Tibial nerve (tissue), 4 donors: ENCODE measurements at regions not wholly inside any gene's neighbourhood (a gene's known extent, or its start where the extent isn't known, plus 50 kb on each side); places are given as distances from the start of the nearest gene placed in this dataset.

ENCODE experiments used
- DNase-seq, 2 donors: peaks; one replicate each; pipeline ENCODE4 v3.0.0-alpha.2; 2019; ENCODE audit warnings: low spot score in 2 of 2
- H3K27ac ChIP-seq, 4 donors: fragments of 200-600 bp; sonication (generic) in 3 of 4; one replicate each; pipeline ENCODE4 v1.5.1; 2017 to 2019; ENCODE audit warnings: mild to moderate bottlenecking in 1 of 4
- H3K27me3 ChIP-seq, 2 donors: fragments of 200-600 bp; sonication (generic) in 1 of 2; one replicate each; pipeline versions ENCODE4 v1.5.1 to v1.6.0; 2017 to 2019
- H3K36me3 ChIP-seq, 3 donors: fragments of 200-600 bp; sonication (generic); one replicate each; pipeline ENCODE4 v1.5.1; 2018 to 2019
- H3K4me1 ChIP-seq, 4 donors: fragments of 200-600 bp; sonication (generic) in 3 of 4; one replicate each; pipeline ENCODE4 v1.5.1; 2017 to 2019
- H3K4me3 ChIP-seq, 4 donors: fragments of 200-600 bp; sonication (generic) in 3 of 4; one replicate each; pipeline ENCODE4 v1.5.1; 2017 to 2019; ENCODE audit warnings: mild to moderate bottlenecking in 1 of 4, moderate library complexity in 1 of 4
- H3K9me3 ChIP-seq, 4 donors: fragments of 200-600 bp; sonication (generic) in 3 of 4; one replicate each; pipeline ENCODE4 v1.5.1; 2017 to 2019
- CTCF ChIP-seq, 5 experiments: fragments of 200-600 bp in 3 of 5; fragments of 450-650 bp in 2 of 5; sonication (generic) in 3 of 5; IDR thresholded peaks; one replicate each; pipeline ENCODE4 v1.5.1; 2016 to 2019; ENCODE audit warnings: antibody characterized with exemption in 5 of 5, mild to moderate bottlenecking in 3 of 5, moderate library complexity in 2 of 5
- EP300 ChIP-seq, 2 donors: sonication (generic); formaldehyde crosslinking; IDR thresholded peaks; one replicate each; pipeline ENCODE4 v1.6.1; 2017; ENCODE audit warnings: antibody characterized with exemption in 2 of 2, mild to moderate bottlenecking in 1 of 2
- POLR2A ChIP-seq, 2 donors: fragments of 450-650 bp; IDR thresholded peaks; one replicate each; pipeline ENCODE4 v1.6.1; 2017; ENCODE audit warnings: antibody characterized with exemption in 2 of 2, mild to moderate bottlenecking in 2 of 2, moderate library complexity in 2 of 2
- WGBS, 2 donors: methylation state at CpG; one replicate each; pipeline ENCODE4 v1.1.5; 2018; 5-methylcytosine and 5-hydroxymethylcytosine counted together

- H3K4me3 ChIP-seq, result no peak overlapping the region
- 24 to 31% methylated on average over 2 of the region's 2 CpGs for WGBS, 2 donors
- no peaks in the 10 kb centered on the region for H3K4me1 ChIP-seq
- H3K36me3 ChIP-seq, result no peaks in the 10 kb centered on the region
- no peak overlapping the region for H3K27ac ChIP-seq
- TF ChIP-seq CTCF (IDR thresholded peaks at IDR 0.05) (no peak), POLR2A (IDR thresholded peaks at IDR 0.05) (no peak), EP300 (IDR thresholded peaks at IDR 0.05) (no peak)
- H3K27me3 ChIP-seq, result no peaks in the 10 kb centered on the region
- DNase-seq, result no peak
- peaks cover 0 to 7% (median 0%) of the 10 kb centered on the region in 4 donors for H3K9me3 ChIP-seq
These were observed 245.6 kb upstream of the ADAMTS5 start for GRCh38 chr21:27212441-27212840.

GRCh38 chr21:27209546-27209945 is 242.7 kb upstream of the ADAMTS5 start:
- Histone ChIP-seq H3K4me3 (no peak overlapping the region), H3K9me3 (peaks cover 0 to 7% (median 0%) of the 10 kb centered on the region in 4 donors), H3K27ac (no peak overlapping the region), H3K27me3 (no peaks in the 10 kb centered on the region), H3K4me1 (no peaks in the 10 kb centered on the region), H3K36me3 (no peaks in the 10 kb centered on the region)
- no peak for DNase-seq
- 88 to 89% methylated on average over 1 of the region's 1 CpG for WGBS, 2 donors
- TF ChIP-seq CTCF (IDR thresholded peaks at IDR 0.05) (no peak), POLR2A (IDR thresholded peaks at IDR 0.05) (no peak), EP300 (IDR thresholded peaks at IDR 0.05) (no peak)

- WGBS, 2 donors, result 76 to 84% methylated on average over 5 of the region's 5 CpGs
- Histone ChIP-seq H3K27me3 (no peaks in the 10 kb centered on the region), H3K9me3 (peaks cover 0 to 7% (median 0%) of the 10 kb centered on the region in 4 donors), H3K27ac (no peak overlapping the region), H3K4me1 (no peaks in the 10 kb centered on the region), H3K4me3 (no peak overlapping the region), H3K36me3 (no peaks in the 10 kb centered on the region)
- DNase-seq, result no peak
- TF ChIP-seq EP300 (IDR thresholded peaks at IDR 0.05) (no peak), POLR2A (IDR thresholded peaks at IDR 0.05) (no peak), CTCF (IDR thresholded peaks at IDR 0.05) (no peak)
These were observed 239.6 kb upstream of the ADAMTS5 start for GRCh38 chr21:27206368-27206982.

DNA sequence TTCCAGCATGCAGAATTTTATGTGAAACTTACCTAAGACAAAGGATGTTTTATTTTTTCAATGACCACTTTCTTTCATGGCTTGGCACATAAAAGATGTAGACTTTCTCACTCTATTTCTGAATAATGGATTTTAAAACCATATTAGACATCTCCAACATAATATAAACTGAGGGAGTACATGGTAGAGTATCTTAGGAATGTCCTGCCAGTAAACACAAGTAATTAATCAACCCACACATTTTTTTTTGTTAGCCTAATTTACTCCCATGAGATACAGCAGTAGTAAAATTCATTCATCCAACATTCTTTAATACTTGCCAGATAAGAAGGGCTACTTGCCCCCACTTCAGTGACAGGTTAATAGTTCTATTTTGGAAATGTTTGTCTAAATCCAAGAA is 235.4 kb upstream of the ADAMTS5 start:
- H3K4me3 ChIP-seq, result no peak overlapping the region
- no peaks in the 10 kb centered on the region for H3K9me3 ChIP-seq
- H3K36me3 ChIP-seq, result no peaks in the 10 kb centered on the region
- no peaks in the 10 kb centered on the region for H3K27me3 ChIP-seq
- no peak overlapping the region for H3K27ac ChIP-seq
- H3K4me1 ChIP-seq, result no peaks in the 10 kb centered on the region
- no peak for TF ChIP-seq POLR2A (IDR thresholded peaks at IDR 0.05)
- TF ChIP-seq EP300 (IDR thresholded peaks at IDR 0.05), result no peak
- TF ChIP-seq CTCF (IDR thresholded peaks at IDR 0.05), result no peak
- no peak for DNase-seq

- H3K4me3 ChIP-seq, result no peak overlapping the region
- no peaks in the 10 kb centered on the region for H3K4me1 ChIP-seq
- H3K27me3 ChIP-seq, result no peaks in the 10 kb centered on the region
- DNase-seq, result no peak
- WGBS, 2 donors, result 92 to 95% methylated on average over 3 of the region's 3 CpGs
- no peak for TF ChIP-seq EP300 (IDR thresholded peaks at IDR 0.05)
- no peak for TF ChIP-seq CTCF (IDR thresholded peaks at IDR 0.05)
- TF ChIP-seq POLR2A (IDR thresholded peaks at IDR 0.05), result no peak
- H3K9me3 ChIP-seq, result no peaks in the 10 kb centered on the region
- no peak overlapping the region for H3K27ac ChIP-seq
- no peaks in the 10 kb centered on the region for H3K36me3 ChIP-seq
These were observed 234.3 kb upstream of the ADAMTS5 start for GRCh38 chr21:27201197-27201596.
